Neural progenitor cell (in vitro differentiated cells): ENCODE measurements at regions not wholly inside any gene's neighbourhood (a gene's known extent, or its start where the extent isn't known, plus 50 kb on each side); places are given as distances from the start of the nearest gene placed in this dataset.

Experiments used
- DNase-seq: peaks from one replicate; pipeline ENCODE4 v3.0.0-alpha.2; 2016; ENCODE audit warnings: low spot score
- H2AFZ ChIP-seq: fragments of 200-600 bp; sonication (generic); replicated peaks from 2 replicates; pipeline ENCODE4 v1.6.1; 2016; ENCODE audit warnings: antibody characterized with exemption
- H3F3A ChIP-seq: fragments of 200-600 bp; sonication (generic); 2 replicates; pipeline ENCODE4 v1.6.1; 2016; ENCODE audit warnings: antibody characterized with exemption, low read depth
- H3K27ac ChIP-seq: fragments of 200-600 bp; sonication (generic); 2 replicates; pipeline ENCODE4 v1.5.1; 2016; ENCODE audit warnings: mild to moderate bottlenecking
- H3K27me3 ChIP-seq: fragments of 200-600 bp; sonication (generic); 2 replicates; pipeline ENCODE4 v1.6.1; 2016; ENCODE audit warnings: mild to moderate bottlenecking, moderate library complexity
- H3K36me3 ChIP-seq: fragments of 200-600 bp; sonication (generic); 2 replicates; pipeline ENCODE4 v1.5.1; 2016
- H3K4me1 ChIP-seq: fragments of 200-600 bp; sonication (generic); 2 replicates; pipeline ENCODE4 v1.6.1; 2016; ENCODE audit warnings: mixed run types
- H3K4me2 ChIP-seq: fragments of 200-600 bp; sonication (generic); 2 replicates; pipeline ENCODE4 v1.6.1; 2016
- H3K4me3 ChIP-seq: fragments of 200-600 bp; sonication (generic); 2 replicates; pipeline ENCODE4 v1.5.1; 2016
- H3K79me2 ChIP-seq: fragments of 200-600 bp; sonication (generic); 2 replicates; pipeline ENCODE4 v1.6.1; 2016; ENCODE audit warnings: low read depth
- H3K9ac ChIP-seq: fragments of 200-600 bp; sonication (generic); 2 replicates; pipeline ENCODE4 v1.6.1; 2016
- H3K9me3 ChIP-seq: fragments of 200-600 bp; sonication (generic); 2 replicates; pipeline ENCODE4 v1.5.1; 2016; ENCODE audit warnings: low read depth
- H4K20me1 ChIP-seq: fragments of 200-600 bp; sonication (generic); 2 replicates; pipeline ENCODE4 v1.6.1; 2016; ENCODE audit warnings: low read depth
- H3K27ac Mint-ChIP-seq: 3 replicates; pipeline ENCODE4 v1.8.0; 2021; ENCODE audit warnings: mixed read lengths
- H3K27me3 Mint-ChIP-seq: 2 replicates; pipeline ENCODE4 v1.8.0; 2022; ENCODE audit warnings: low read depth, mild to moderate bottlenecking, inconsistent platforms, moderate library complexity, mixed read lengths; ENCODE audit not compliant: insufficient read depth
- H3K36me3 Mint-ChIP-seq: 3 replicates; pipeline ENCODE4 v1.8.0; 2021; ENCODE audit warnings: mixed read lengths
- H3K4me1 Mint-ChIP-seq: 3 replicates; pipeline ENCODE4 v1.8.0; 2021; ENCODE audit warnings: mixed read lengths
- H3K4me3 Mint-ChIP-seq: 3 replicates; pipeline ENCODE4 v1.8.0; 2021; ENCODE audit warnings: mild to moderate bottlenecking, moderate library complexity, mixed read lengths
- H3K9me3 Mint-ChIP-seq: 3 replicates; pipeline ENCODE4 v1.8.0; 2020; ENCODE audit warnings: mixed read lengths
- CTCF ChIP-seq: fragments of 200-600 bp; sonication (generic); IDR thresholded peaks from 2 replicates; pipeline ENCODE4 v1.5.1; 2017; ENCODE audit warnings: antibody characterized with exemption, mild to moderate bottlenecking
- EZH2 ChIP-seq: fragments of 200-600 bp; sonication (generic); IDR thresholded peaks from 2 replicates; pipeline ENCODE4 v1.6.1; 2017; ENCODE audit warnings: antibody characterized with exemption, mild to moderate bottlenecking, moderate library complexity
- EZH2phosphoT487 ChIP-seq: fragments of 200-600 bp; sonication (generic); IDR thresholded peaks from 2 replicates; pipeline ENCODE4 v1.6.1; 2017; ENCODE audit warnings: antibody characterized with exemption

DNA sequence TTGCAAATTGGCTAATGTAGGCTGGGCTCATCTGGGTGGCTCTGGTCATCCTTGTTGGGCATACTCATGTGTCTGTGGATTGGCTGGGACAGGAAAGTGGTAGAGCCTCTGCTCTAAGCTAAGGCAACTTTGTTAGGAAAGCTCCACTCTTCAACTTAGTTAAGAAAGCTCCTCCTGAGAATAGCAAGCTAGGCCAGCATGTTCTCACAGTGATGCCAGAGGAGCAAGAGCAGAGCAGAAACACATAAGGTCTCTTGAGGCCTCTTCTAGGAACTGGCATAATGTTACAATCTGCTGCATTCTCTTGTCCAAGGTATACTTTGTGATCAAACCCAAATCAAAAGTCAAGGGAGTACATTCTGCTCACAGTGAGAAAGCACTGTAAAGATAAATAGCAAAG lies 158.6 kb upstream of the RORA start:
- no peaks in the 10 kb centered on the region for H3K36me3 Mint-ChIP-seq
- no peak overlapping the region for H3K27ac ChIP-seq
- no peaks in the 10 kb centered on the region for H3K4me1 ChIP-seq
- no peak overlapping the region for H3K4me3 ChIP-seq
- no peaks in the 10 kb centered on the region for H3K4me1 Mint-ChIP-seq
- no peak for TF ChIP-seq EZH2
- TF ChIP-seq EZH2phosphoT487, result no peak
- no peak for TF ChIP-seq CTCF
- no peak overlapping the region for H2AFZ ChIP-seq
- H3K9ac ChIP-seq, result no peak overlapping the region
- no peaks in the 10 kb centered on the region for H3K36me3 ChIP-seq
- no peaks in the 10 kb centered on the region for H3F3A ChIP-seq
- no peaks in the 10 kb centered on the region for H4K20me1 ChIP-seq
- no peak overlapping the region for H3K27ac Mint-ChIP-seq
- no peak overlapping the region for H3K4me2 ChIP-seq
- H3K27me3 Mint-ChIP-seq, result peaks cover 2% of the 10 kb centered on the region
- H3K4me3 Mint-ChIP-seq, result no peak overlapping the region
- H3K9me3 ChIP-seq, result no peaks in the 10 kb centered on the region
- no peaks in the 10 kb centered on the region for H3K79me2 ChIP-seq
- no peaks in the 10 kb centered on the region for H3K27me3 ChIP-seq
- H3K9me3 Mint-ChIP-seq, result no peaks in the 10 kb centered on the region
- no peak for DNase-seq

- no peak overlapping the region for H3K4me3 ChIP-seq
- H3K4me2 ChIP-seq, result no peak overlapping the region
- no peaks in the 10 kb centered on the region for H3K4me1 Mint-ChIP-seq
- H2AFZ ChIP-seq, result no peak overlapping the region
- no peak overlapping the region for H3K4me3 Mint-ChIP-seq
- H3K36me3 ChIP-seq, result no peaks in the 10 kb centered on the region
- DNase-seq, result no peak
- H3K79me2 ChIP-seq, result no peaks in the 10 kb centered on the region
- TF ChIP-seq CTCF, result no peak
- no peak for TF ChIP-seq EZH2
- H3K9me3 ChIP-seq, result no peaks in the 10 kb centered on the region
- H4K20me1 ChIP-seq, result no peaks in the 10 kb centered on the region
- H3K36me3 Mint-ChIP-seq, result no peaks in the 10 kb centered on the region
- no peaks in the 10 kb centered on the region for H3F3A ChIP-seq
- no peaks in the 10 kb centered on the region for H3K27me3 Mint-ChIP-seq
- no peak overlapping the region for H3K27ac ChIP-seq
- no peak overlapping the region for H3K27ac Mint-ChIP-seq
- no peaks in the 10 kb centered on the region for H3K27me3 ChIP-seq
- no peaks in the 10 kb centered on the region for H3K9me3 Mint-ChIP-seq
- H3K4me1 ChIP-seq, result no peaks in the 10 kb centered on the region
- H3K9ac ChIP-seq, result no peak overlapping the region
Measured at GRCh38 chr15:61383421-61383820, 154.3 kb upstream of the RORA start.

DNA sequence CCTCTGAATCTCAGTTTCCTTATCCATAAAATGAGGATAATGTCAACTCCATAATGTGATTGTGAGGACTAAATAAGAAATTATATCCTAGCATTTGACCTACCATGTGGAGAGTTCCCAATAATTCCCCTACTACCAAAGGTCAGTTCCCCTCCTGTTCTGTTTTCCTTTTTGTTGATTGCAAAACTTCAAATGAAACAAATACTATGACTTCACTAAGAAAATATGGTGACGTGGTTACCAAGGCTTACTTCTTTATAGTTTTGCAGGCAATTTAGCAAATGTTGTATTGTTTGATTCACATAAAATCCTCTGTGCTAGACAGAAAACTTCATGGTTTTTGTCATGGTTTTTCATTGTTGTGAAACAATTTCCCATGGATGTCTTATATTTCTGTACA lies 153.8 kb upstream of the RORA start:
- H3K9me3 Mint-ChIP-seq, result no peaks in the 10 kb centered on the region
- no peak overlapping the region for H3K4me3 ChIP-seq
- H3F3A ChIP-seq, result no peaks in the 10 kb centered on the region
- TF ChIP-seq CTCF (no peak), EZH2phosphoT487 (no peak), EZH2 (no peak)
- H4K20me1 ChIP-seq, result no peaks in the 10 kb centered on the region
- no peaks in the 10 kb centered on the region for H3K27me3 ChIP-seq
- H3K27ac ChIP-seq, result no peak overlapping the region
- H2AFZ ChIP-seq, result no peak overlapping the region
- no peak overlapping the region for H3K9ac ChIP-seq
- H3K4me2 ChIP-seq, result no peak overlapping the region
- no peaks in the 10 kb centered on the region for H3K36me3 ChIP-seq
- no peaks in the 10 kb centered on the region for H3K27me3 Mint-ChIP-seq
- DNase-seq, result no peak
- H3K9me3 ChIP-seq, result no peaks in the 10 kb centered on the region
- H3K4me3 Mint-ChIP-seq, result no peak overlapping the region
- H3K4me1 Mint-ChIP-seq, result no peaks in the 10 kb centered on the region
- no peak overlapping the region for H3K27ac Mint-ChIP-seq
- no peaks in the 10 kb centered on the region for H3K36me3 Mint-ChIP-seq
- no peaks in the 10 kb centered on the region for H3K79me2 ChIP-seq
- H3K4me1 ChIP-seq, result no peaks in the 10 kb centered on the region

- TF ChIP-seq EZH2 (no peak), EZH2phosphoT487 (no peak), CTCF (no peak)
- Mint-ChIP-seq H3K36me3 (no peaks in the 10 kb centered on the region), H3K27me3 (peaks cover 4% of the 10 kb centered on the region), H3K27ac (no peak overlapping the region), H3K9me3 (no peaks in the 10 kb centered on the region), H3K4me3 (no peak overlapping the region), H3K4me1 (no peaks in the 10 kb centered on the region)
- DNase-seq, result no peak
- H2AFZ ChIP-seq, result no peak overlapping the region
- H3K9me3 ChIP-seq, result no peaks in the 10 kb centered on the region
- H3K27ac ChIP-seq, result no peak overlapping the region
- no peaks in the 10 kb centered on the region for H3K79me2 ChIP-seq
- H3K4me2 ChIP-seq, result no peak overlapping the region
- H3K27me3 ChIP-seq, result no peaks in the 10 kb centered on the region
- H3K4me3 ChIP-seq, result no peak overlapping the region
- H3K36me3 ChIP-seq, result no peaks in the 10 kb centered on the region
- no peaks in the 10 kb centered on the region for H4K20me1 ChIP-seq
- H3K4me1 ChIP-seq, result no peaks in the 10 kb centered on the region
- H3F3A ChIP-seq, result no peaks in the 10 kb centered on the region
- H3K9ac ChIP-seq, result no peak overlapping the region
Measured at GRCh38 chr15:61381501-61381900, 152.4 kb upstream of the RORA start.
